SK-N-SH (cell line): ENCODE measurements at regions not wholly inside any gene's neighbourhood (a gene's known extent, or its start where the extent isn't known, plus 50 kb on each side); places are given as distances from the start of the nearest gene placed in this dataset.

Experiments used
- CTCF ChIA-PET: fragments of 300-600, 350-600 bp; formaldehyde crosslinking; extraction: SDS; loops from one replicate; lab custom pipeline; 2021; lab: Yijun Ruan, JAX
- POLR2A ChIA-PET: fragments of 350-600 bp; sonication (Branson Sonifier 250); formaldehyde crosslinking; extraction: SDS; loops from one replicate; lab custom pipeline; 2020; ENCODE audit warnings: antibody characterized with exemption, inconsistent platforms; lab: Yijun Ruan, JAX
- DNase-seq: peaks from one replicate; pipeline ENCODE4 v3.0.0; 2012
- H2AFZ ChIP-seq: fragments of 200-600 bp; sonication (generic); 2 replicates; pipeline ENCODE4 v1.8.1; 2016; ENCODE audit warnings: antibody characterized with exemption, mild to moderate bottlenecking, low read depth
- H3F3A ChIP-seq: fragments of 200-600 bp; sonication (generic); replicated peaks from 2 replicates; pipeline ENCODE3; 2016; ENCODE audit warnings: antibody characterized with exemption, mild to moderate bottlenecking; ENCODE audit not compliant: insufficient read depth
- H3K27ac ChIP-seq, 2 experiments: fragments of 200-500 bp in 1 of 2; fragments of 200-600 bp in 1 of 2; sonication (Bioruptor generic) in 1 of 2; sonication (generic), shearing (Covaris generic) in 1 of 2; 2 replicates each; pipeline versions ENCODE4 v1.5.1 to v1.6.1; 2014 to 2016; ENCODE audit warnings: low read depth in 2 of 2, inconsistent platforms in 1 of 2, low read length in 1 of 2, mild to moderate bottlenecking in 1 of 2, mixed read lengths in 1 of 2
- H3K27me3 ChIP-seq: fragments of 200-600 bp; sonication (generic), shearing (Covaris generic); 2 replicates; pipeline ENCODE4 v1.6.1; 2016; ENCODE audit warnings: mixed run types; ENCODE audit not compliant: insufficient read depth
- H3K36me3 ChIP-seq, 2 experiments: fragments of 200-500 bp in 1 of 2; fragments of 200-600 bp in 1 of 2; sonication (Bioruptor generic) in 1 of 2; sonication (generic) in 1 of 2; replicated peaks in 1 of 2; 2 replicates each; pipeline versions ENCODE3 to v1.5.1; 2014 to 2016; ENCODE audit warnings: low read length in 1 of 2, mild to moderate bottlenecking in 1 of 2; ENCODE audit not compliant: insufficient read depth in 2 of 2, control insufficient read depth in 1 of 2
- H3K4me1 ChIP-seq, 2 experiments: fragments of 200-500 bp in 1 of 2; fragments of 200-600 bp in 1 of 2; sonication (Bioruptor generic) in 1 of 2; sonication (generic), shearing (Covaris generic) in 1 of 2; 2 replicates each; pipeline versions ENCODE4 v1.5.1 to v1.6.1; 2014 to 2016; ENCODE audit warnings: low read depth in 1 of 2, low read length in 1 of 2, mixed run types in 1 of 2; ENCODE audit not compliant: insufficient read depth in 2 of 2, control insufficient read depth in 1 of 2
- H3K4me2 ChIP-seq: fragments of 200-600 bp; sonication (generic), shearing (Covaris generic); 2 replicates; pipeline ENCODE4 v1.6.1; 2017; ENCODE audit warnings: mixed run types
- H3K4me3 ChIP-seq, 2 experiments: fragments of 200-500 bp in 1 of 2; fragments of 200-600 bp in 1 of 2; sonication (Bioruptor generic) in 1 of 2; sonication (generic), shearing (Covaris generic) in 1 of 2; 2 replicates each; pipeline versions ENCODE4 v1.5.1 to v1.8.1; 2014 to 2016; ENCODE audit warnings: low read depth in 2 of 2, inconsistent platforms in 1 of 2, low read length in 1 of 2, mild to moderate bottlenecking in 1 of 2, mixed read lengths in 1 of 2, moderate library complexity in 1 of 2
- H3K79me2 ChIP-seq: fragments of 200-600 bp; sonication (generic); 2 replicates; pipeline ENCODE4 v1.8.1; 2017; ENCODE audit warnings: mild to moderate bottlenecking; ENCODE audit not compliant: insufficient read depth
- H3K9ac ChIP-seq: fragments of 200-600 bp; sonication (generic); 2 replicates; pipeline ENCODE4 v1.6.1; 2017; ENCODE audit warnings: mixed run types
- H3K9me2 ChIP-seq: fragments of 200-600 bp; sonication (generic); 2 replicates; pipeline ENCODE4 v1.6.1; 2017; ENCODE audit warnings: mixed run types
- H3K9me3 ChIP-seq: fragments of 200-600 bp; sonication (generic); 2 replicates; pipeline ENCODE4 v1.6.1; 2017; ENCODE audit warnings: mixed run types, mild to moderate bottlenecking, moderate library complexity
- H4K20me1 ChIP-seq: fragments of 200-600 bp; sonication (generic); 2 replicates; pipeline ENCODE4 v1.6.1; 2017; ENCODE audit warnings: mild to moderate bottlenecking, mixed run types; ENCODE audit not compliant: insufficient read depth
- EZH2phosphoT487 ChIP-seq: fragments of 200-600 bp; sonication (generic); IDR thresholded peaks from 2 replicates; pipeline ENCODE4 v1.6.1; 2017; ENCODE audit warnings: low read depth, mixed run types, mild to moderate bottlenecking, antibody characterized with exemption, moderate library complexity, borderline replicate concordance
- GABPA ChIP-seq: IDR thresholded peaks from 2 replicates; pipeline ENCODE4 v1.4.0; 2012; ENCODE audit warnings: low read depth, mild to moderate bottlenecking
- JUND ChIP-seq: IDR thresholded peaks from 2 replicates; pipeline ENCODE4 v1.4.0; 2012
- MAX ChIP-seq: IDR thresholded peaks from 2 replicates; pipeline ENCODE4 v1.4.0; 2012; ENCODE audit warnings: low read depth
- MEF2A ChIP-seq: IDR thresholded peaks from 2 replicates; pipeline ENCODE4 v1.4.0; 2012; ENCODE audit warnings: low read depth, borderline replicate concordance
- MXI1 ChIP-seq: IDR thresholded peaks from 2 replicates; pipeline ENCODE4 v1.6.1; 2012; ENCODE audit warnings: mild to moderate bottlenecking, low read depth, low read length, improper control_type of control experiment
- NFIC ChIP-seq: IDR thresholded peaks from 2 replicates; pipeline ENCODE4 v1.4.0; 2012; ENCODE audit warnings: borderline replicate concordance
- RAD21 ChIP-seq: IDR thresholded peaks from 2 replicates; pipeline ENCODE4 v1.6.1; 2012; ENCODE audit warnings: mild to moderate bottlenecking, low read length
- RCOR1 ChIP-seq: fragments of 150-350 bp; IDR thresholded peaks from 2 replicates; pipeline ENCODE4 v1.6.1; 2017; ENCODE audit warnings: antibody characterized with exemption, low read length
- RXRA ChIP-seq: IDR thresholded peaks from 2 replicates; pipeline ENCODE4 v1.4.0; 2012; ENCODE audit warnings: low read depth, mild to moderate bottlenecking, borderline replicate concordance
- TAF1 ChIP-seq: IDR thresholded peaks from 2 replicates; pipeline ENCODE4 v1.6.1; 2012; ENCODE audit warnings: low read depth, mild to moderate bottlenecking, low read length, moderate library complexity, borderline replicate concordance
- USF2 ChIP-seq: fragments of 150-350 bp; IDR thresholded peaks from 2 replicates; pipeline ENCODE4 v1.6.1; 2017; ENCODE audit warnings: antibody characterized with exemption, low read length, low read depth, borderline replicate concordance
- YY1 ChIP-seq: IDR thresholded peaks from 2 replicates; pipeline ENCODE4 v1.4.0; 2012; ENCODE audit warnings: low read depth, mild to moderate bottlenecking
- WGBS: methylation state at CpG from one replicate; pipeline ENCODE4 v1.1.6; 2017; ENCODE audit warnings: low lambda C conversion rate; 5-methylcytosine and 5-hydroxymethylcytosine counted together
- TF ChIP-seq, protein P1 (sequence below): IDR thresholded peaks from 2 replicates; pipeline ENCODE4 v1.4.0; 2012; ENCODE audit warnings: low read depth, borderline replicate concordance
- TF ChIP-seq, protein P2 (sequence below): fragments of 200-600 bp; sonication (generic); IDR thresholded peaks from 2 replicates; pipeline ENCODE4 v1.6.1; 2017; ENCODE audit warnings: antibody characterized with exemption, mild to moderate bottlenecking, moderate library complexity

DNA sequence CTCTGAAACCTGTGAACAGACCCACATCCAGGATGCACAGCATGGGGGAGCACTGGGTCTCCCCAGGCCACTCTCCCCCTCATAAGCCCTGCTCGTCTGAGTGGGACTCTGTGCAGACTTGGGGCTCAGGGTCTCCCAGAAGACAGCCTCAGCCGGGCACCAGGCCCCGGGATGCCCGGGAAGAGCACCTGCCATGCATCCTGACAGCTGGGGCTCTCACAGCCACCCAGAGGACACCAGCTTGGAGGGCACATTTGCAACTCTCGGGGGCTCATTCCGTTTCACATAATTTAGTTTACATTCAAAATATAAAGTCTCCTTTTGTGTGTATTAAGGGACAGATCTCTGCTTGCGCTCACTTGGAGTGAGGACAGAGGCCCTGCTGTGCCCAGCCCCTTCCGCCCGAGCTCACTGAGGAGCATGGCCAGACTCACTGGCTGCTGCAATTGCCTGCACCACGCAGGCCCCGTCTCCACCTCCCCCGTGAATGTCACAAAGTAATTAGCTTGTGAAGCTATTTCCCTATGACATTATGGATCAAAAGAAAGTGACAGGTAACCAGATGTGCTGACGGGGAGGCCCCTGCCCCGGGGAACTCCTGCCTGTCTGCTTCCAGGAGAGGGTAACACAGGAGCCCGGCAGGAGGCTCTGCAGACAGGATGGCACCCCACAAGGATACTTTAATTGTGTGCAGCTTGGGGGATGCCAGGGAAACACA, 275.6 kb downstream of the BRD1 start:
- no peak for TF ChIP-seq GABPA
- TF ChIP-seq YY1, result no peak
- no peak for TF ChIP-seq TAF1
- TF ChIP-seq NFIC, result no peak
- TF ChIP-seq, protein P1, sequence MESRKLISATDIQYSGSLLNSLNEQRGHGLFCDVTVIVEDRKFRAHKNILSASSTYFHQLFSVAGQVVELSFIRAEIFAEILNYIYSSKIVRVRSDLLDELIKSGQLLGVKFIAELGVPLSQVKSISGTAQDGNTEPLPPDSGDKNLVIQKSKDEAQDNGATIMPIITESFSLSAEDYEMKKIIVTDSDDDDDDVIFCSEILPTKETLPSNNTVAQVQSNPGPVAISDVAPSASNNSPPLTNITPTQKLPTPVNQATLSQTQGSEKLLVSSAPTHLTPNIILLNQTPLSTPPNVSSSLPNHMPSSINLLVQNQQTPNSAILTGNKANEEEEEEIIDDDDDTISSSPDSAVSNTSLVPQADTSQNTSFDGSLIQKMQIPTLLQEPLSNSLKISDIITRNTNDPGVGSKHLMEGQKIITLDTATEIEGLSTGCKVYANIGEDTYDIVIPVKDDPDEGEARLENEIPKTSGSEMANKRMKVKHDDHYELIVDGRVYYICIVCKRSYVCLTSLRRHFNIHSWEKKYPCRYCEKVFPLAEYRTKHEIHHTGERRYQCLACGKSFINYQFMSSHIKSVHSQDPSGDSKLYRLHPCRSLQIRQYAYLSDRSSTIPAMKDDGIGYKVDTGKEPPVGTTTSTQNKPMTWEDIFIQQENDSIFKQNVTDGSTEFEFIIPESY, result no peak
- TF ChIP-seq, protein P2, sequence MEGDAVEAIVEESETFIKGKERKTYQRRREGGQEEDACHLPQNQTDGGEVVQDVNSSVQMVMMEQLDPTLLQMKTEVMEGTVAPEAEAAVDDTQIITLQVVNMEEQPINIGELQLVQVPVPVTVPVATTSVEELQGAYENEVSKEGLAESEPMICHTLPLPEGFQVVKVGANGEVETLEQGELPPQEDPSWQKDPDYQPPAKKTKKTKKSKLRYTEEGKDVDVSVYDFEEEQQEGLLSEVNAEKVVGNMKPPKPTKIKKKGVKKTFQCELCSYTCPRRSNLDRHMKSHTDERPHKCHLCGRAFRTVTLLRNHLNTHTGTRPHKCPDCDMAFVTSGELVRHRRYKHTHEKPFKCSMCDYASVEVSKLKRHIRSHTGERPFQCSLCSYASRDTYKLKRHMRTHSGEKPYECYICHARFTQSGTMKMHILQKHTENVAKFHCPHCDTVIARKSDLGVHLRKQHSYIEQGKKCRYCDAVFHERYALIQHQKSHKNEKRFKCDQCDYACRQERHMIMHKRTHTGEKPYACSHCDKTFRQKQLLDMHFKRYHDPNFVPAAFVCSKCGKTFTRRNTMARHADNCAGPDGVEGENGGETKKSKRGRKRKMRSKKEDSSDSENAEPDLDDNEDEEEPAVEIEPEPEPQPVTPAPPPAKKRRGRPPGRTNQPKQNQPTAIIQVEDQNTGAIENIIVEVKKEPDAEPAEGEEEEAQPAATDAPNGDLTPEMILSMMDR, result no peak
- no peak for TF ChIP-seq EZH2phosphoT487
- TF ChIP-seq MEF2A, result no peak
- TF ChIP-seq RCOR1, result no peak
- no peak for TF ChIP-seq MXI1
- no peak for TF ChIP-seq JUND
- no peak for TF ChIP-seq RXRA
- no peak for TF ChIP-seq MAX
- no peak for TF ChIP-seq RAD21
- TF ChIP-seq USF2, result no peak
- TF ChIP-seq, all 33 proteins: peak for 0

More for the DNA sequence above, 275.6 kb downstream of the BRD1 start:
- H3K79me2 ChIP-seq, result no peaks in the 10 kb centered on the region
- no peaks in the 10 kb centered on the region for H3K9me2 ChIP-seq
- no peaks in the 10 kb centered on the region; the same call in 1 of the 2 replicates for H3K27me3 ChIP-seq
- no peaks in the 10 kb centered on the region for H3F3A ChIP-seq
- no peaks in the 10 kb centered on the region for H3K9me3 ChIP-seq
- ChIA-PET CTCF (no interaction called here), POLR2A (no interaction called here)
- no peak for DNase-seq
- 23% methylated on average over 11 of the region's 15 CpGs for WGBS
- H3K4me3 ChIP-seq, result no peak overlapping the region
- no peak overlapping the region for H3K4me2 ChIP-seq
- H3K36me3 ChIP-seq, result no peaks in the 10 kb centered on the region
- no peaks in the 10 kb centered on the region for H3K4me1 ChIP-seq
- no peak overlapping the region for H3K9ac ChIP-seq
- H3K27ac ChIP-seq, result no peak overlapping the region
- no peak overlapping the region for H2AFZ ChIP-seq
- no peaks in the 10 kb centered on the region for H4K20me1 ChIP-seq
